HG02840 (cell line): ENCODE measurements at regions not wholly inside any gene's neighbourhood (a gene's known extent, or its start where the extent isn't known, plus 50 kb on each side); places are given as distances from the start of the nearest gene placed in this dataset.
"Not testable (repeated sequence)": the region's sequence is repeated elsewhere in the genome, so short reads cannot be mapped to it uniquely, and the experiment has no call there.

Experiments used
- ATAC-seq: cut with Tn5 transposase; IDR thresholded peaks from one replicate; pipeline ENCODE4 v1.9.1; 2021; ENCODE audit warnings: mild to moderate bottlenecking, moderate library complexity, moderate number of reproducible peaks; ENCODE audit not compliant: unreplicated experiment, low FRiP score

DNA sequence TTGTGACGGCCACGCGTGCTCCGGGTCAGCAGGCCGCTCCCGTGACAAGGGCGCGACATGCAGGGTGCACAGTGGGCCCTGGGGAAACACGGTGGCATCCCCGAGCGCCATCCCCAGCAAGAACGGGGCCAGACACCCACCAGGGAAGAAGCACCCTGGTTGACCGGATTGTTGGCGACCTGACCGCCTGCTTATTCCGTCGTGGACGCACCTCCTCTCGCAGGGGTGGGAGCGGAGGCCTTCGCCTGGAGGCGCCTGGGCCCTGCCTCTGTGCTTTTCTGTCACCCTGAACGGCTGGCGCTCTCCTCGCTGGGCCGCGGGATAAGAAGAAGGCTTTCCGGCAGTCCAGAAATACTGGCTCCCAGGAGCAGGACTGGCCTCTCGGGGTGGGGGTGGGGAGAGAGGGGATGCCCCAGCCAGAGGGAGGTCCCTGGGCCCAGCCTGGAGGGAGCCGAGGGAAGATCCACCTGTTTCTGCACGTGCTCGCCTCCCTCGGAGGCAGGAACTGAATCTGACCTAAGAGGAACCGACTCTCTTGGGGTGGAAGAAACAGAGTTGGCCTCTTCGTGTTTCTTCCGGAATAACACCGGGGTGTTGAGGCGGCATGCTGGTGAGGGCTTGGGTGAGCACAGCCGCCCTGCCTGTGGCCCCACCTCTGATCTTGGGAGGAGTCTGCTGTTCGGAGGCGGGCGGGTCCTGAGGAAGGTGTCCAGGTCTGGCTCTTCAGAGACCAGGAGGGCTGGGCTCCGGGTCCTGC lies 4394.2 kb upstream of the TPTE start:
- not testable (repeated sequence) for ATAC-seq

DNA sequence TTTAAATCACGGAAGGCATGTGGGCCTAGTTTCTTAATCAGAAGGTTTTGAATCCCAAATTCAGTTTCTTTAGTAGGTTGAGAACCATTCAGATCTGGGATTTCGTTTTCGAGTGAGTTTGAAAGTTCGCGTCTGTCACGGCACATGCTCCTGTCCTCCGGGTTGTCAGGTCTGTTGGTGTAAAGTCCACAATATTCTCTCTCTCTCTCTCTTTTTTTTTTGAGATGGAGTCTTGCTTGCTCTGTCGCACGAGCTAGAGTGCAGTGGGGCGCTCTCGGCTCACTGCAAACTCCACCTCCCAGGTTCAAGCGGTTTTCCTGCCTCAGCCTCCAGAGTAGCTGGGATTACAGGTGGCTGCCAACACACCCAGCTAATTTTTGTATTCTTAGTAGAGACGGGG lies 4390.6 kb upstream of the TPTE start:
- not testable (repeated sequence) for ATAC-seq

DNA sequence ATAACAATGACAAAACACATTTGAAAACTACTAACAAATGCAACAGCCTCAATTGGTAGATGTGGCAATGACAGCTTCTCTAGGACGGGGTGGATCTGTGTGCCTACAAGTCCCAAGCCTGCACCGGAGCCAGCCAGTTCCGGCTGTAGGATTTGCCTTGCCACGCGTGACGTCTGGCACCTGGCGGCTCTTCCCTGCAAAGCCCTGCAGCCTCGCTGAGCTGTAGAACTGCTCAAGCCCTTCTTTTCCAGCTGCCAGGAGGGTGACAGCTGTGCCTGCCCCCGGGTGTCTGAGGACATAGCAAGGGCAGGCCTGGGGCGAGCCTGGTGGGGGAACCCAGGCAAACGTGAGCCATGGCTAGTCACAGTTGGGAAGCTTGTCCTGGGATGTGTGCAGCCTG lies 4388.0 kb upstream of the TPTE start:
- ATAC-seq = not testable (repeated sequence)

DNA sequence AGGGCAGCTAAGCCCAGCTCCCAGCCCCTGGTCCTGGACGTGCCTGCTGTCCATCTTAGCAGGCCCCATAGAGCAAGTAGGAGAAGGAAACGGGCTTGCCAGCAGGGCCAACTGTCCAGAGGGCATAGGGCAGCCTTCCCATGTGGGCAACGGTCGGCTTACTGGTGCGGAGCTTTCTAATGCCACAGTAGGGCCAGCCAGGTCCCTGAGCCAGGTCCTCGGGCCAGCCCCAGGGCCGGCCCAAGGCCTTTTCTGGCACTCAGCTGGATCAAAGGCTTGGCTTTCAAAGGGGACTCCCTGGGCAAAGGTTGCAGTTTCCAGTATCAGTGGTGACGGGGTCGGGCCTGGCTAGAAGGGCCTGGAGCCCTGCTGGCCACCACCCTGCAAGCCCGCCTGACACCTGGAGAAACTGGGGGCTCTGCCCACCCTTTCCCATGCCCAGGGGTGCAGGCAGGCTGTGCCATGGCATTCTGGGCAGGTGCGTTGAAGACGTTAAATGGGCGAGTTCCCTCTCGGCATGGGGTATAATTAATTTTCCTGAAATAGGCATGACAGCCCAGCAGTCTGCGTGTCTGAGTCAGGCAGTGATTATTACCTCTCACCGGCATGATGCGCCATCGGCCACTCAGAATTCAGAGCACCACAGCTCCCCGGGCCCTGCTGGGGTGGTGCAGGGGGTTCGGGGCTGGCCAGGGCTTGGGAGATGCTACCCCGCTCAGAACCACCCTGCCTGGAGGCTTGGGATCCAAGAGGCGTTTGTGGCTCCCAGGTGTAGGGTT lies 4387.3 kb upstream of the TPTE start:
- not testable (repeated sequence) for ATAC-seq

DNA sequence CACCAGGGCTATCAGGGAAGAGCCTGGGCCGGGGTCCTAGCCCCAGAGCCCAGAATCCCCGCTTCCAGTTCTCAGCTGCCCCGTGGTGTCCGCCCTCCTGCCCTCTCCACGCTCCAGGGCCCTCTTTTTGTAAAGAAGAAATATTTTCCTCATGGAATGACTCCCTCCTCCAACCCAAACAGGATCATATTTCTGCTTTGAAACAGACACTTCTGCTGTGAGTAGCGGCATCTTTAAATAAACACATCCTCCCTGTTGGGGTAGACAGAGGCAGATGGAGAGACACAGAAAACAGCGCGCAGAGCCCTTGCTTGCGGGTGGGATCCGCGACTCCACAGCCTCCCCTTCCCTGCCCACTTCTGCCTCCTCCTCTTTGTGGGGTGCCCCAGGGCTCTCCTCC lies 4384.7 kb upstream of the TPTE start:
- ATAC-seq = not testable (repeated sequence)

DNA sequence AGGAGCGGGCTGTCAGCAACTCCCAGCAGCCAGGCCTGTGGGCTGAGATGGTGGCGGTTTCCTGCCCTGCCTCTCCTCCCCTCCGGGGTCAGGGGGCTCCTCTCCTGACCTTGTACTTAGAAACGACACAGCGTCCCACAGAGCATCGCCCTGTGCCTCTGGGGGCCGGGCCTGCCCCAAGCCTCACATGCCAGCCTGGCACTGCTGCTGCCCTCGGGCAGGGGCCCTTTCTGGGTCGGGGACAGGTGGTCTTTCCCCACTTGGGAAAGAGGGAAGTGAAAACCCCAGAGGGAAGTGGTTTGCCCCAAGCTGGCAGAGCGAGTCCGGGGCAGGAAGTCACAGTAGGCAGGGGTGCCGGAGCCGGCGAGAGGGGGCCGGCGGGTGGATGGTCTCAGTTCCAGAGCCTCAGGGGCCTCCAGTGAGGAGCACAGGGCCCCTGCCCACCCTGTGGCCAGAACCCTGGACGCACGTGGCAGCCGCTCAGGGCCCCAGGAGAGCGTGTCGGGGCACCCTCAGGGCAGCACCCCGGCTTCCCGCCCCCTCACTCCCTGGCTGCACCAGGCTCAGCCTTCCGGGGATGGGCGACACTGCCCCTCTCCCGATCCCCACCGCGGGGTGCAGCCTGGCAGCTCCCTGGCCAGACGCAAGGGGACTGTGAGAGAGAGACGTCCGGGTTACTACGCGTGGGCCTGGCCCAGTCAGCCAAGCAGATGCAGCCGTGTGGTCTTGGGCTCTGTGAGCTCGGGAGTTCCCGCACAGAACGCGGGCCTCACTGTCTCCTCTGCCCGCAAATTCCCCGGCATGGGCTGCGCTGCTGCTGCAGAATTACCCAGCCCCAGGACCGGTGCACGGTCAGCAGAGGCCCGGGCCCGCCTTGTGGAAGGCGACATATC lies 4382.9 kb upstream of the TPTE start:
- ATAC-seq = not testable (repeated sequence)

DNA sequence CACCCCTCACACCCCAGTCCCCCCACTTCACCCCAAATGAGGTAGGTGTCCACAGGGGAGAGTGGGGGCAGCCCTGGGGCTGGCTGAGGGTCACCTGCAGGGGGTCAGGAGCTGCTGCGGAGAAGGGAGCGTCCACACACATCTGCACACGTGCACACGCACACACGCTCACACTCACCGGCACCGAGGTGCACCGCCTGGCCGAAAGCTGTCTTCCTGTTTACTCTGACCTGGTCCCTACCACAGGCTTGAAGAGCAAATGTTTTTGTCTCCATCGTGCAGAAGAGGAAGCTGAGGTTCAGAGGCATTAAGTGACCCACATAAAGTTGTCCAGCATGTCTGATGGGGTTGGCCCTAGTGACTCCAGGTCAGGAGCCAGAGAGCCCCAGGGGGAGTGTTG lies 4382.1 kb upstream of the TPTE start:
- not testable (repeated sequence) for ATAC-seq

DNA sequence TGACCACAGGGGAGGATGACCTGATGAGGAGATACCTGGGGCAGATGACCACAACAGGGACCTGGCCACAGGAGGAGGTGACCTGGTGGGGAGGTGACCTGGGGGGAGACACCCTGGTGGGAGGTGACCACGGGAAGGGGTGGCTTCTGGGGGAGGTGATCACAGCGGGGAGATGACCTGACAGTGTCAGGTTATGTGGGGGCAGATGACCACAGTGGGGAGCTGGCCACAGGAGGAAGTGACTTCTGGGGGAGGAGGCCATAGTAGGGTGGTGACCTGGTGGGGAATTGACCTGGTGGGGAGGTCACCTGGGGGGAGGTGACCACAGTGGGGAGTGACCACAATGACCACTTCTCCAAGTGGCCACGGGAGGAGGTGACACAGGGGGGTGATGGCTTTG lies 4381.5 kb upstream of the TPTE start:
- ATAC-seq = not testable (repeated sequence)

DNA sequence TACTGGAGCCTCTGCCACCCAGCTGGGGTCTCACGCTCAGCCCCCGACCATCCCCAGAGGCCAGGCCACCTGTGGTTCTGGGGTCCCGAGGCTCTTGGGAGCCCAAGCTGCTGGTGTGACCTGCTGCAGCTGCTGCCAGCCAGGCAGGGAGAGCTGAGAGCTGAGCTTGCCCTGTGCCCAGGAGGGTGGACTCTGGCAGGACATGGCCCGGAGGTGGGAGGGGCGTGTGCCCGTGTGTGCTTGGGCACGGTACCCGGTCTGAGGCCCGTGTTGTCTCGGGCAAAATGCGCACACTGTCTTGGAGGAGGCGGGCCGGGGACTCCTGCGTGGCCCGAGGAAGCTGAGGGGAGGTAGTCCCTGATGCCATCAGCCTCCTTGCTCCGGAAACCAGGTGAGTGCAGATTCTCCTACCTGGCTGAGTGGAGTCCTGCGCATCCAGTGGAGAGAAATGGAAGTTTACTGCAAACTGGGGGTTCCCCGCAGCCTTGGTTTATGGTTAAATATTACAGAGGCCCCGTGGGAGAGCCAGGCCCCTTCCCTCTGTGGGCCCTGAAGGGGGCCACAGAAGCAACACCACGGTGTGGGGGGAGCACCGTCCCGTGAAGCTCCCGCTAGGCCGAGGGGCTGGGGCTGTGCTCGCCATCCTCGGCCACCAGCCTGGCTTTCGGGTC lies 4380.8 kb upstream of the TPTE start:
- ATAC-seq = not testable (repeated sequence)

DNA sequence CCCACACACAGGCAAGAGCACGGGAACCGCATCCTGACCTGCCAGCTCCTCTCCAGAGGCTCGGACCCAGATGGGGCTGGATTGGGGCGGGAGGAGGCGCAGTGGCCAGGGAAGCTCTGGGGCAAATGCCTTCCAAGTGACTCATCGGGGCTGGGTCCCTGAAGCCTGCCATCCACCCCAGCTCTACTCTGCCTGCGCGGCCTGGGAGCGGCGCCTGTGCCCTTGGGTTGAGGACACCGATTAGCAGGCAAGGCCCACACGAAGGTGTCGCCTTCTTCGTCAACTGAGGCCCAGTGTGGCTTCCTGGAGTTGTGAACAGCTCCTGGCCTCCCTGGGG lies 4380.3 kb upstream of the TPTE start:
- ATAC-seq = not testable (repeated sequence)

DNA sequence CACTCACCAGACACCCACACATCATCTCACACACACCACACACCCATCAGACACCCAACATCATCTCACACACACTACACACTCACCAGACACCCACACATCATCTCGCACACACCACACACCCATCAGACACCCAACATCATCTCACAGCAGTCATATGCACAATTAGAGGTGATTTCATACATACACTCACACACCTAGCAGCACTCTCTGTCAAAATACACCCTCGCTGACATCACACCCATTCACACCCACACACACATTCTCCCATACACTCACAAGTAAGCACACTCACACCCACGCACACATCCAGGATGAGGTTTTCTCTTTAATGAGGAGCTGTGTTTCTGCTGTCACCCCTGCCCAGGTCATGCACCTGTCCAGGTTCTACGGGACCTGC lies 4368.2 kb upstream of the TPTE start:
- not testable (repeated sequence) for ATAC-seq

DNA sequence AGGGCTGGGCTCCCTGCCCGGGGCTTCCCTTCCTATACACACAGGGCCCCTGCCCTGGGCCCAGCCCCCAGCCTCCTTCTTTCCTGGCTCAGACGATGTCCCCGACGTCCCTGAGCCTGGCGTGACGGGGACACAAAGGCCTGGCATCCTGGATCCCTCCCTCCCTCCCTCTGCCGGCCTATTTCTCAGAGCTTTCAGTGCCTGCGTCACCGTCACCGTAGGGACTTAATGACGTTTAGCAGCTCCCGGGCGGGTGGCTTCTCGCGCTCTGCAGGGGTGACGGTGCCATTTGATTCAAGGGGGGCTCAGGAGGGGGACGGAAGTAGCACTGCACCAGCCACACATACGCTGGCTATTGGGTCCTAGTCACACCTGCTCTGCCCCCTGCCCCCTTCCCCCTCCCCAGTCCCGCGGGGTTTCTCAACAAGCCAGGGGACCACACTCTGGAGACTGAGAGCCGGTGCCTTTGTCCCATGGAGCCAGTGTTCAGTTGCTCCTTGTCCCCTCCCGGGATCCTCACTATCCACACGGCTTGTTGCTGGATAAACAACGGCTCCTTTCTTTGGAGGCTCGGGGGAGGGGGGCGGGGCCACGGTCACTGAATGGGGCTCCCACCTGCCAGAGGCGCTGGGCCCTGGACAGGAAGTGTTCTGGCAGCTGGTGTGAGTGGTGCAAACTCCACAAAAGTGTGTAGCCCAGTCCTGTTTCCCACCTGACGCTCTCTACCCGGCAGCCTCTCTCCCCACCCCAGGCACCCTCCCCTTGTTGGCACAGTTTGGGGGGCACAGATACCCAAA lies 4366.7 kb upstream of the TPTE start:
- ATAC-seq = not testable (repeated sequence)

DNA sequence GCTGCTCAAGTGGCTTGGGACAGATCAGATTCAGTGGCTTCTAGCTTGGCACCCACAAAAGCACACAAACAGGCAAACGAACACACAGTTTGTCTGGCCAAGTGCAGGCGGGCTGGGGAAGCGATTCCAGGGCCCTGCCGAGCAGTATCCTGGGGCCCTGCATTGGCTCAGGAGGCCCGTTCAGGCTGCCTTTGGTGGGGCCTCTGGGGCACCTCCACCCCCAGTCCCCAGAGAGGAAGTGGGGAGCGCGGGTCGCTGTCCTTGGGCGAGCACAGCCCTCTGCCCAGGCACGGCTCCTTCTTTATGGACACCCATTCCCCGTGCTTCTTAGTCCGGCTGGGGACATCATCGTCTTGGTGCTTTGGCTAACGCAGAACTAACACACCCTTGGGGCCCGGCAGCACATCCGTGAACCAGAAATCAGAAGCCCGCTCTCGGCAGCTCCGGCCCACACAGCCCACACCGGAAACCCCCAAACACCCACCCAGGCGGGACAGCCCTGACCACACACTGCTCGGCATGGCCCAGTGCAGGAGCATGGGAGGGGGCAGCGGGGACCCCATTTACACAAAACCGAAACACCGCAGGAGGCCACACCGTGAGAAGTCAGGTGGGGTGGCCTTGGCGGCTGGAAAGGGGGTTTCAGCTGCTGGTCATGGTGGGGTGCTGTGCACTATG lies 4364.5 kb upstream of the TPTE start:
- ATAC-seq = not testable (repeated sequence)

DNA sequence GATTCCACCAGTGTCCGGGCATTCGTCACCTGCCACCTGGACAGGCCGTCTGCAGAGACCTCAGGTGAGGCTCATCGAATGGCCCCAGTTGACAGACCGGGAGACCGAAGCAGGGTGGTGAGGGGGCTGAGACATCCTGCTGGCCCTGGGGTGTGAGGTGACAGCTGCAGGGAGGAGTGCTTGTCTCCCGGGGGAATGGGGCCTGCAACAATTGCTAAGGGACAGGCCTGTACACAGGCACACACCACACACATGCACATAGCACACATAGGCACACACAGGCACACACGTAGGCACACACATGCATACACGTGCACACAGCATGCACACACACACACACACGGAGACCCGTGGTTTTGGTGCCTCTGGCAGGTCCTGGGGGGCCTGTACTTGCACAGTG lies 4363.9 kb upstream of the TPTE start:
- ATAC-seq = not testable (repeated sequence)

DNA sequence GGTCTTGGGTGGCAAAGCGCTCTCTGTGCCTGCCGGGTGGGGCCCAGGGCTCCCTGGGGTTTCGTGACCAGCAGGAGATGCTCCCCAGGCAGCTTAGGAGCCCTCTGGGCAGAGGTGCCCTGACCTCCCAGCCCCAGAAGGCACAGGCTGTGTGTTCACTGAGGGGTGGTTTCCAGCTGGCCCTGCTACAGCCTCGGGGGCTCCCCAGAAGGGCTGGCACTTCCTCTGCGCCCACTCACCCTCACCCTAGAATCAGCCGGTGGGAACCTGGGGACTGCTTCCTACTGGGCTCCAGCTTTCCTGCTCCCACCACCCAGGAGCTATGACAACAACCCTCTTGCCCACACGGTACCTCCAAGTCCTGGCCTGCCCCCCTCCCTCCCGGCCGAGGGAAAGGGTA lies 4363.2 kb upstream of the TPTE start:
- ATAC-seq = not testable (repeated sequence)
